Trophoblast cell (in vitro differentiated cells and primary cell): ENCODE measurements at regions not wholly inside any gene's neighbourhood (a gene's known extent, or its start where the extent isn't known, plus 50 kb on each side); places are given as distances from the start of the nearest gene placed in this dataset.

Source experiments
- DNase-seq, 2 donors: peaks; one replicate each; pipeline ENCODE4 v3.0.0-alpha.2; 2016
- H2AFZ ChIP-seq: 2 replicates; pipeline ENCODE4 v1.6.1; 2013; ENCODE audit warnings: low read length, moderate library complexity, mild to moderate bottlenecking; ENCODE audit not compliant: insufficient read depth, poor library complexity
- H2AK5ac ChIP-seq: 2 replicates; pipeline ENCODE4 v1.6.1; 2013; ENCODE audit warnings: mild to moderate bottlenecking, low read length
- H2BK120ac ChIP-seq: 2 replicates; pipeline ENCODE4 v1.6.1; 2013; ENCODE audit warnings: low read length, mild to moderate bottlenecking, moderate library complexity; ENCODE audit not compliant: insufficient read depth, poor library complexity
- H2BK12ac ChIP-seq: 2 replicates; pipeline ENCODE4 v1.6.1; 2013; ENCODE audit warnings: mild to moderate bottlenecking, low read length, moderate library complexity
- H2BK5ac ChIP-seq: 2 replicates; pipeline ENCODE4 v1.6.1; 2013; ENCODE audit warnings: low read length, low read depth, moderate library complexity, mild to moderate bottlenecking; ENCODE audit not compliant: poor library complexity
- H3K14ac ChIP-seq: 2 replicates; pipeline ENCODE4 v1.6.1; 2013; ENCODE audit warnings: mild to moderate bottlenecking, low read length
- H3K18ac ChIP-seq: 2 replicates; pipeline ENCODE4 v1.6.1; 2013; ENCODE audit warnings: mild to moderate bottlenecking, low read length
- H3K23ac ChIP-seq: 2 replicates; pipeline ENCODE4 v1.6.1; 2013; ENCODE audit warnings: low read length
- H3K27ac ChIP-seq: 2 replicates; pipeline ENCODE4 v1.5.1; 2013; ENCODE audit warnings: low read depth, mild to moderate bottlenecking, inconsistent platforms, low read length, moderate library complexity
- H3K27me3 ChIP-seq: 2 replicates; pipeline ENCODE4 v1.6.1; 2013; ENCODE audit warnings: inconsistent platforms, mild to moderate bottlenecking, low read length, moderate library complexity; ENCODE audit not compliant: insufficient read depth
- H3K36me3 ChIP-seq, 2 experiments: 1 replicate in 1 of 2; 2 replicates in 1 of 2; pipeline ENCODE4 v1.6.1; 2013; ENCODE audit warnings: low read length in 2 of 2, mild to moderate bottlenecking in 2 of 2, moderate library complexity in 1 of 2; ENCODE audit not compliant: insufficient read depth in 2 of 2, control insufficient read depth in 1 of 2
- H3K4ac ChIP-seq: 2 replicates; pipeline ENCODE4 v1.6.1; 2013; ENCODE audit warnings: low read depth, mild to moderate bottlenecking, low read length, moderate library complexity
- H3K4me1 ChIP-seq, 2 experiments: 1 replicate in 1 of 2; 2 replicates in 1 of 2; pipeline ENCODE4 v1.6.1; 2013; ENCODE audit warnings: low read length in 2 of 2, mild to moderate bottlenecking in 2 of 2, moderate library complexity in 1 of 2; ENCODE audit not compliant: insufficient read depth in 2 of 2, control insufficient read depth in 1 of 2
- H3K4me2 ChIP-seq: 2 replicates; pipeline ENCODE4 v1.6.1; 2013; ENCODE audit warnings: inconsistent platforms, mild to moderate bottlenecking, low read length, moderate library complexity
- H3K4me3 ChIP-seq: 2 replicates; pipeline ENCODE4 v1.5.1; 2013; ENCODE audit warnings: mild to moderate bottlenecking, low read depth, low read length, inconsistent platforms
- H3K79me1 ChIP-seq: one replicate; pipeline ENCODE4 v1.6.1; 2013; ENCODE audit warnings: low read length
- H3K79me2 ChIP-seq: 2 replicates; pipeline ENCODE4 v1.6.1; 2013; ENCODE audit warnings: low read length, mild to moderate bottlenecking; ENCODE audit not compliant: control insufficient read depth, insufficient read depth, poor library complexity
- H3K9ac ChIP-seq: 2 replicates; pipeline ENCODE4 v1.6.1; 2013; ENCODE audit warnings: mild to moderate bottlenecking, low read length
- H3K9me3 ChIP-seq: 2 replicates; pipeline ENCODE4 v1.6.1; 2013; ENCODE audit warnings: low read depth, mild to moderate bottlenecking, control low read depth, inconsistent platforms, low read length; ENCODE audit not compliant: insufficient read depth
- H4K12ac ChIP-seq: 2 replicates; pipeline ENCODE4 v1.6.1; 2013; ENCODE audit warnings: low read depth, mild to moderate bottlenecking, low read length, moderate library complexity
- H4K8ac ChIP-seq: 2 replicates; pipeline ENCODE4 v1.6.1; 2013; ENCODE audit warnings: low read depth, mild to moderate bottlenecking, low read length, moderate library complexity
- H4K91ac ChIP-seq: one replicate; pipeline ENCODE4 v1.6.1; 2013; ENCODE audit warnings: low read depth, mild to moderate bottlenecking, low read length, moderate library complexity
- WGBS: extraction: QIAGEN DNeasy Blood & Tissue Kit; methylation state at CpG from one replicate; pipeline ENCODE4 v1.1.7; 2013; ENCODE audit warnings: missing lambda C conversion rate; ENCODE audit not compliant: insufficient read length, insufficient coverage; ENCODE audit errors: extremely low coverage; 5-methylcytosine and 5-hydroxymethylcytosine counted together

- H2BK12ac ChIP-seq = no peak overlapping the region
- no peak overlapping the region for H4K91ac ChIP-seq
- H4K12ac ChIP-seq = no peak overlapping the region
- no peak overlapping the region for H2BK120ac ChIP-seq
- H3K36me3 ChIP-seq = no peaks in the 10 kb centered on the region
- no peak overlapping the region for H3K4me3 ChIP-seq
- H3K27ac ChIP-seq = no peak overlapping the region
- no peak overlapping the region for H2AFZ ChIP-seq
- H3K23ac ChIP-seq = no peak overlapping the region
- H4K8ac ChIP-seq = no peak overlapping the region
- no peaks in the 10 kb centered on the region for H3K27me3 ChIP-seq
- H3K79me2 ChIP-seq = no peaks in the 10 kb centered on the region
- H3K4me2 ChIP-seq = no peak overlapping the region
- no peak overlapping the region for H3K18ac ChIP-seq
- H3K79me1 ChIP-seq = no peaks in the 10 kb centered on the region
- no peaks in the 10 kb centered on the region for H3K4me1 ChIP-seq
- H3K4ac ChIP-seq = no peak overlapping the region
- WGBS = no CpG with 5 or more reads among the region's 1 CpG
- DNase-seq = no peak
- no peaks in the 10 kb centered on the region for H3K9me3 ChIP-seq
- H2AK5ac ChIP-seq = no peak overlapping the region
- H3K9ac ChIP-seq = no peak overlapping the region
- no peak overlapping the region for H3K14ac ChIP-seq
- H2BK5ac ChIP-seq = no peak overlapping the region
These were observed 113.9 kb downstream of the TMEM174 start for GRCh38 chr5:73286896-73287295.

DNA sequence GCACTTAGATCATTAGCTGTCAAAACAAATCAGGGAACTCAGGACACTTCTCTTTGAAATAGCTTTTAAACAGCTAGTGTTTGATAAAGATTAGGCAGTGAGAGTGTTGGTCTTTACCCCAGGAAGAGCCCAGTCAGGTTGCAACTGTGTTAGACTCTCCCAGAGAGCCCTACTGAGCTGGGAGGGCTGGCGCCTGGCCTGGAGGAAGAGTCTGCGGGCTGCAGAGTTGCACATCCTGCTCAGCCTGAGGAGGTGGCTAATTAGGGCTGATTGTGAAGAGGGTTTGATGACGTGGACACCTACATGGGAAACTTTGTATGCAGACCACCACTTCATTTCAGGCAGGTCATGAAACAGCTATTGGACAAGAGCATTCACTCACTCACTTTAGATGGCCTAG, 112.0 kb downstream of the TMEM174 start:
- Histone ChIP-seq H3K36me3 (no peaks in the 10 kb centered on the region), H3K9me3 (no peaks in the 10 kb centered on the region), H3K14ac (no peak overlapping the region), H3K4ac (no peak overlapping the region), H3K79me2 (no peaks in the 10 kb centered on the region), H4K8ac (no peak overlapping the region), H2AFZ (no peak overlapping the region), H3K27me3 (no peaks in the 10 kb centered on the region), H3K4me2 (no peak overlapping the region), H2AK5ac (no peak overlapping the region), H2BK12ac (no peak overlapping the region), H4K91ac (no peak overlapping the region), H3K4me3 (no peak overlapping the region), H3K18ac (no peak overlapping the region), H2BK5ac (no peak overlapping the region), H3K4me1 (no peaks in the 10 kb centered on the region), H3K9ac (no peak overlapping the region), H3K27ac (no peak overlapping the region), H3K79me1 (no peaks in the 10 kb centered on the region), H3K23ac (no peak overlapping the region), H2BK120ac (no peak overlapping the region), H4K12ac (no peak overlapping the region)
- no peak for DNase-seq
- no CpG with 5 or more reads among the region's 3 CpGs for WGBS

DNA sequence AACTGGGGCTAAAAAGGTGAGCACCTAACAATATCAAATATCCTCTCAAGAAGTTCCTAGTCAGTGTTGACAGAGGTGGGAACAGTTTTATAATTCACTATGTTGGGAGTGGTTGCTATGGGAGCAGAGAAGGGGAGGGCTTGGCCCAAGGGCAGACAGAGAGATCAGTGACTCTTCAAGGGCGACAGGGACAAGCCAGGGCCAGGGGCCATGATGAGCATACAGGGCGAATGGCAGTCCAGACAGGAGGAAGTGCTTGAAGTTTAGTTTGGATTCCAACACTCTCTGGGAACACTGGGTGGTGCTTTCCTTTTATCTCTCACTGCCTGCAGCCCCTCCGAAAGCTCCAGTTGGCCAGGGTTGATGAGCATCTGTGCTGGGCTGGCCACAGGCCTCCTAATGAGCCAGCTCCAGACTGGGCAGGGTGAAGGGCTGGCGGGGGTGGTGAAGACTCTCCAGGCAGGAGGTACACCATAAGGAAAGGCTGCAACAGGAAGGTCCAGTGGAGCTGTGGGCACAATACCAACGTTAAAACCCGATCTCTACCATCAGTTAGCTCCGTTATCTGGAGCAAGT, 111.3 kb downstream of the TMEM174 start:
- H3K14ac ChIP-seq = no peak overlapping the region
- H3K18ac ChIP-seq = no peak overlapping the region
- H3K9me3 ChIP-seq = no peaks in the 10 kb centered on the region
- no peak overlapping the region for H3K23ac ChIP-seq
- no peak overlapping the region for H2AFZ ChIP-seq
- WGBS = no CpG with 5 or more reads among the region's 7 CpGs
- H3K79me1 ChIP-seq = no peaks in the 10 kb centered on the region
- H3K4me3 ChIP-seq = no peak overlapping the region
- no peak overlapping the region for H3K27ac ChIP-seq
- no peak for DNase-seq
- H2BK120ac ChIP-seq = no peak overlapping the region
- no peak overlapping the region for H3K9ac ChIP-seq
- H3K27me3 ChIP-seq = no peaks in the 10 kb centered on the region
- H3K36me3 ChIP-seq = no peaks in the 10 kb centered on the region
- H3K4me2 ChIP-seq = no peak overlapping the region
- no peak overlapping the region for H4K91ac ChIP-seq
- no peak overlapping the region for H2BK5ac ChIP-seq
- no peak overlapping the region for H3K4ac ChIP-seq
- H2BK12ac ChIP-seq = no peak overlapping the region
- no peak overlapping the region for H4K8ac ChIP-seq
- no peak overlapping the region for H2AK5ac ChIP-seq
- H4K12ac ChIP-seq = no peak overlapping the region
- no peaks in the 10 kb centered on the region for H3K79me2 ChIP-seq
- no peaks in the 10 kb centered on the region for H3K4me1 ChIP-seq

DNA sequence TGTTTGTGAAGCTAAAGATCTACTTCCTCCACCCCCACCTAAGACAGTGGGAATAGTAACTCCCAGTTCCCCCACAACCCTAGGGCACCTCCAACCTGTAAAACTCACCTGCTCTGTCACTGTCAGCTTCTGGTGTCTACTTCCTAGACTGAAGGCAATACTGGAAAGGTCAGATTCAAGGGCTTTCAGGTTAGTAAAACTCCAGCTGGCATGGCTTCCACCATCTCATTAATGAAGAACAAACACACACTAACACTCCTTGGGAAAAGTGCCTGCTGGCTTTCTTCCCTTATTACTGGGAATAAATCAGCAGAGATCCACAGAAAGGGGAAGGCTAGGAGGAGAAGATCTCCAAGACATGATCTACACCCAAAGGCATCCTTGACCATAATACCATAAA, 109.9 kb downstream of the TMEM174 start:
- Histone ChIP-seq H2AFZ (no peak overlapping the region), H2AK5ac (no peak overlapping the region), H3K14ac (no peak overlapping the region), H3K27me3 (no peaks in the 10 kb centered on the region), H3K9ac (no peak overlapping the region), H3K36me3 (no peaks in the 10 kb centered on the region), H3K4me3 (no peak overlapping the region), H2BK12ac (no peak overlapping the region), H3K4me1 (no peaks in the 10 kb centered on the region), H3K9me3 (no peaks in the 10 kb centered on the region), H3K23ac (no peak overlapping the region), H4K8ac (no peak overlapping the region), H3K18ac (no peak overlapping the region), H2BK5ac (no peak overlapping the region), H2BK120ac (no peak overlapping the region), H3K79me1 (no peaks in the 10 kb centered on the region), H4K12ac (no peak overlapping the region), H3K27ac (no peak overlapping the region), H3K4ac (no peak overlapping the region), H4K91ac (no peak overlapping the region), H3K4me2 (no peak overlapping the region), H3K79me2 (no peaks in the 10 kb centered on the region)
- DNase-seq = no peak
